ENCODE measurements at regions not wholly inside any gene's neighbourhood (a gene's known extent, or its start where the extent isn't known, plus 50 kb on each side); places are given as distances from the start of the nearest gene placed in this dataset.

GRCh38 chr4:14729282-14730000 lies 272.8 kb upstream of the CPEB2 start:
- no peak for TF ChIP-seq POLR2AphosphoS5 (IDR thresholded peaks at IDR 0.05)
- TF ChIP-seq, protein P1, sequence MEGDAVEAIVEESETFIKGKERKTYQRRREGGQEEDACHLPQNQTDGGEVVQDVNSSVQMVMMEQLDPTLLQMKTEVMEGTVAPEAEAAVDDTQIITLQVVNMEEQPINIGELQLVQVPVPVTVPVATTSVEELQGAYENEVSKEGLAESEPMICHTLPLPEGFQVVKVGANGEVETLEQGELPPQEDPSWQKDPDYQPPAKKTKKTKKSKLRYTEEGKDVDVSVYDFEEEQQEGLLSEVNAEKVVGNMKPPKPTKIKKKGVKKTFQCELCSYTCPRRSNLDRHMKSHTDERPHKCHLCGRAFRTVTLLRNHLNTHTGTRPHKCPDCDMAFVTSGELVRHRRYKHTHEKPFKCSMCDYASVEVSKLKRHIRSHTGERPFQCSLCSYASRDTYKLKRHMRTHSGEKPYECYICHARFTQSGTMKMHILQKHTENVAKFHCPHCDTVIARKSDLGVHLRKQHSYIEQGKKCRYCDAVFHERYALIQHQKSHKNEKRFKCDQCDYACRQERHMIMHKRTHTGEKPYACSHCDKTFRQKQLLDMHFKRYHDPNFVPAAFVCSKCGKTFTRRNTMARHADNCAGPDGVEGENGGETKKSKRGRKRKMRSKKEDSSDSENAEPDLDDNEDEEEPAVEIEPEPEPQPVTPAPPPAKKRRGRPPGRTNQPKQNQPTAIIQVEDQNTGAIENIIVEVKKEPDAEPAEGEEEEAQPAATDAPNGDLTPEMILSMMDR (IDR thresholded peaks at IDR 0.05), result no peak
- no peak for TF ChIP-seq POLR2A (IDR thresholded peaks at IDR 0.05; ENCODE audit: low read depth)

Data from esophagus muscularis mucosa (tissue), 3 donors.